KMS-11 (cell line): ENCODE measurements at regions not wholly inside any gene's neighbourhood (a gene's known extent, or its start where the extent isn't known, plus 50 kb on each side); places are given as distances from the start of the nearest gene placed in this dataset.

Experiments
- H2AFZ ChIP-seq: fragments of 200-600 bp; sonication (generic); 2 replicates; pipeline ENCODE4 v1.6.1; 2016; ENCODE audit warnings: antibody characterized with exemption, mixed run types, low read depth
- H3K27ac ChIP-seq: fragments of 200-600 bp; sonication (generic); 2 replicates; pipeline ENCODE4 v1.6.1; 2016; ENCODE audit warnings: mild to moderate bottlenecking, mixed run types
- H3K27me3 ChIP-seq: fragments of 200-600 bp; sonication (generic); 2 replicates; pipeline ENCODE4 v1.6.1; 2017; ENCODE audit warnings: mild to moderate bottlenecking, low read depth, mixed run types, moderate library complexity; ENCODE audit not compliant: insufficient read depth
- H3K36me3 ChIP-seq: fragments of 200-600 bp; sonication (generic); 2 replicates; pipeline ENCODE4 v1.6.1; 2017; ENCODE audit warnings: mild to moderate bottlenecking, mixed run types; ENCODE audit not compliant: insufficient read depth
- H3K4me1 ChIP-seq: fragments of 200-600 bp; sonication (generic); 2 replicates; pipeline ENCODE4 v1.6.1; 2016; ENCODE audit warnings: mild to moderate bottlenecking, low read depth, mixed run types; ENCODE audit not compliant: poor library complexity, severe bottlenecking
- H3K4me2 ChIP-seq: fragments of 200-600 bp; sonication (generic); 2 replicates; pipeline ENCODE4 v1.7.0; 2016; ENCODE audit warnings: mild to moderate bottlenecking, mixed run types
- H3K4me3 ChIP-seq: fragments of 200-600 bp; sonication (generic); IDR thresholded peaks from 2 replicates; pipeline ENCODE4 v1.6.1; 2017; ENCODE audit warnings: low read depth, low read length, mixed read lengths; ENCODE audit not compliant: insufficient read depth
- H3K79me2 ChIP-seq: fragments of 200-600 bp; sonication (generic); 2 replicates; pipeline ENCODE4 v1.6.1; 2016; ENCODE audit warnings: low read depth, mixed run types; ENCODE audit not compliant: insufficient read depth
- H3K9ac ChIP-seq: fragments of 200-600 bp; sonication (generic); 2 replicates; pipeline ENCODE4 v1.6.1; 2016; ENCODE audit warnings: mild to moderate bottlenecking, mixed run types
- H4K20me1 ChIP-seq: fragments of 200-600 bp; sonication (generic); 2 replicates; pipeline ENCODE4 v1.6.1; 2016; ENCODE audit warnings: mild to moderate bottlenecking, mixed run types; ENCODE audit not compliant: insufficient read depth
- TF ChIP-seq, protein P1 (sequence below): fragments of 200-600 bp; sonication (generic); conservative IDR thresholded peaks from 2 replicates; pipeline ENCODE4 v1.6.1; 2017; ENCODE audit warnings: low read depth, mild to moderate bottlenecking, antibody characterized with exemption, low read length, moderate library complexity, mixed read lengths

DNA sequence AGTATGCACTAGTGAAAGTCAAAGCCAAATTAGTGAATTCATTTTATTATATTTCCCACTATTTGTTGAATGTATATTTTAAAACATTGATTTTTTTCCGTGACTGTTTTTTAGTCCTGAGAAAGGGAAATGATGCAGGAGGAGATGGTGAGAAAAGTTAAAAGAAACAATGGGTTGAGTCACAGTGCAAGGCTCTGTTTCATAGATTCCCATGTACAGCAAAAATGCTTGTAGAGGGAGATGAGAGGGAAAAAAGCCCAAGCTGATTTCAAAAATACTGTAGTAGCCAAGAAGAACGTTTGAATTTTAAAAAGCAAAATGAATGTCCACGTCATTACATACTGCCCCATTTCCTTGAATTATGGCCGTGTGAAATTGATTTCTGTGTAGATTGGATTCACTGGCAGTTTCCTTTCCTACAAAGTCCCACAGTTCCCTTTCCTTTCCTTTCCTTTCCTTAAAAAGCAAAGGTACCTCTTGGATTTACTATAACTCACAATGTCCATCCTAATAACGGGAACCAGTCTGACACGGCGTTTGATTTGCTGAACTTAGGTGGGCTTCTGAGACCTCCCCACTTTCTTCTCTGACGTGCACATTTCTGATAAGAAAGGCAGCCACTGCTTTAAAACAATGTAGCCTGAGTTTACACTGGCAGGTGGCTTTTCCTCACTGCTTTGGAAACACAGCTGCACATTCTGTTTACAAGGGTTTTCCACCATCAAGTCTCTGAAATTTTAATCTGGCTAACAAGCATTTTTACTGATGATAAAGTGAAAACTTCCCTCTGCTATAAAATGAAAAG is 63.7 kb downstream of the SPCS3 start:
- no peaks in the 10 kb centered on the region for H4K20me1 ChIP-seq
- H3K27me3 ChIP-seq: no peaks in the 10 kb centered on the region
- no peaks in the 10 kb centered on the region for H3K4me1 ChIP-seq
- no peaks in the 10 kb centered on the region for H3K79me2 ChIP-seq
- H3K4me3 ChIP-seq: no peak overlapping the region
- no peaks in the 10 kb centered on the region for H3K36me3 ChIP-seq
- no peak overlapping the region for H2AFZ ChIP-seq
- no peak overlapping the region for H3K27ac ChIP-seq
- no peak overlapping the region for H3K4me2 ChIP-seq
- TF ChIP-seq, protein P1, sequence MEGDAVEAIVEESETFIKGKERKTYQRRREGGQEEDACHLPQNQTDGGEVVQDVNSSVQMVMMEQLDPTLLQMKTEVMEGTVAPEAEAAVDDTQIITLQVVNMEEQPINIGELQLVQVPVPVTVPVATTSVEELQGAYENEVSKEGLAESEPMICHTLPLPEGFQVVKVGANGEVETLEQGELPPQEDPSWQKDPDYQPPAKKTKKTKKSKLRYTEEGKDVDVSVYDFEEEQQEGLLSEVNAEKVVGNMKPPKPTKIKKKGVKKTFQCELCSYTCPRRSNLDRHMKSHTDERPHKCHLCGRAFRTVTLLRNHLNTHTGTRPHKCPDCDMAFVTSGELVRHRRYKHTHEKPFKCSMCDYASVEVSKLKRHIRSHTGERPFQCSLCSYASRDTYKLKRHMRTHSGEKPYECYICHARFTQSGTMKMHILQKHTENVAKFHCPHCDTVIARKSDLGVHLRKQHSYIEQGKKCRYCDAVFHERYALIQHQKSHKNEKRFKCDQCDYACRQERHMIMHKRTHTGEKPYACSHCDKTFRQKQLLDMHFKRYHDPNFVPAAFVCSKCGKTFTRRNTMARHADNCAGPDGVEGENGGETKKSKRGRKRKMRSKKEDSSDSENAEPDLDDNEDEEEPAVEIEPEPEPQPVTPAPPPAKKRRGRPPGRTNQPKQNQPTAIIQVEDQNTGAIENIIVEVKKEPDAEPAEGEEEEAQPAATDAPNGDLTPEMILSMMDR: no peak
- H3K9ac ChIP-seq: no peak overlapping the region

DNA sequence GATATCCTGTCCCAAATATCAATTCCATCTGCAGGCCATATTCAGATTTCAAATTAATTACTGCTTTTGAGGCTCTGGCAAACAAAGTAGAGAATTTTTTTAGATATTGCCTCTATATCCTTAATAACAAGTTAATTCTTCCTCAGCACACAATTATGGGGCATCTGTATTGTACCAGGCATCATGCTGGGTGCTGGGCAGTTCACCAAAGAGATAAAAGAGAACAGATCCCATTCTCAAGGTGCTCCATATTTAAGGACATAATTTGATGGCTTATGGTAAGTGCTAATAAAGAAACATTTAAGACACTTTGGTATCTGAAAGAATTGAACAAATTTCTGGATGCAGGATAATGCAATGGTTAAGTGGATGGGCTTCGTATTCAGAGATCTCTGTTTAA is 65.8 kb downstream of the SPCS3 start:
- Histone ChIP-seq H3K36me3 (no peaks in the 10 kb centered on the region), H3K4me2 (no peak overlapping the region), H3K9ac (no peak overlapping the region), H3K4me3 (no peak overlapping the region), H3K27ac (no peak overlapping the region), H3K4me1 (no peaks in the 10 kb centered on the region), H4K20me1 (no peaks in the 10 kb centered on the region), H2AFZ (no peak overlapping the region), H3K27me3 (no peaks in the 10 kb centered on the region), H3K79me2 (no peaks in the 10 kb centered on the region)
- TF ChIP-seq, protein P1: no peak

DNA sequence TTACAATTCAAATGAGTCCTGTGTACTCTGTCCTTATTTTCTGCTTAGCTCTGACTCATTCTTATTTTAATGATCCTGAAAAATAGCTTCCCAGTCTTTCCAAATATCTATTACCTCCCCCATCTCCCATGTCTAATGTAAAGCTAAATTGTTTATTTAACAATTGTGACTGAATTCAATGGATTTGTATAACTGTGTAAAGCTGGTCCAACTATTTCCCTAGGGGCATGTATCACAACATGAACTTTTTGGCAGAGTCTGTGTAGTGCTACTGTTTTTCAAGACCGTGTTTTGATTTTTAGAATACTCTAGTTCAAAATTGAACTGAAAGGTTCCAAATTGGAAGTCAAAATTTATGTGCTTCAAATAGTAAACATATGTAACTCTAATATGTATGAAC is 67.8 kb downstream of the SPCS3 start:
- Histone ChIP-seq H3K4me3 (no peak overlapping the region), H3K4me2 (no peak overlapping the region), H2AFZ (no peak overlapping the region), H3K36me3 (no peaks in the 10 kb centered on the region), H3K9ac (no peak overlapping the region), H3K4me1 (no peaks in the 10 kb centered on the region), H4K20me1 (no peaks in the 10 kb centered on the region), H3K27ac (no peak overlapping the region), H3K79me2 (no peaks in the 10 kb centered on the region), H3K27me3 (no peaks in the 10 kb centered on the region)
- TF ChIP-seq, protein P1: no peak

DNA sequence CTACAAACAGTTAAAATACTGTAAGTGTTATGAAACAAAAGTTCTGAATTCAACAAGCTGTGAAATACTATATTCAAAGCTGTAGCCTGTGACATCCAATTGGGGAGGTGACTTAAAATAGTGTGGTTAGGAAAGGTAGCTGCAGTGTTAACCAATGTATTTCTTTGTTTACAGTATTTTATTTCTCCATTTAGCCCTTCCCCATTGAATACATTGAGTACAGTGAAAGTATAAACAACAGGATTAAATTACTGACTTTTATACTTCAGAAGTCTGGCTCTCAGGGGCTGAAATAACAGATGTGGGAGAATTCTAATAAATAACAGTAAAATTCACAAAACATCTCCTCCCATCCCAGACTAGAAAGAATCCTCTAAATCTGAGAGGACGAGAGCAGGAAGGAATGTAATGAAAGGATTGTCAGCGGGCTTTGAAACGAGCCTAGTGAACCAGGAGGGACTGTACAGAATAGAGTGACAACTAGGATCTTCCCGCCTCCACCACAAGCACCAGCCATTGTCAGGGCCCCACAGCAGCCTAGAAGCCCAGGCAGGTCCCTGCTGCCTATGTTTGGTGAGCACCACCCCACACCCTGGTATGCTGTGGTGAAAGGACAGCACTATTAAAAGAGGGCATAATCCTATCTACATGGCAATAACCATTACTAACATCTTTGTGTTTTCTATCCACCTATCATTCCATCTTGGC is 73.7 kb downstream of the SPCS3 start:
- Histone ChIP-seq H3K27me3 (no peaks in the 10 kb centered on the region; the same call in 1 of the 2 replicates), H2AFZ (no peak overlapping the region), H4K20me1 (no peaks in the 10 kb centered on the region)

More for the DNA sequence above, 73.7 kb downstream of the SPCS3 start:
- Histone ChIP-seq H3K9ac (no peak overlapping the region), H3K4me3 (no peak overlapping the region), H3K36me3 (no peaks in the 10 kb centered on the region), H3K27ac (no peak overlapping the region), H3K4me2 (no peak overlapping the region), H3K4me1 (no peaks in the 10 kb centered on the region), H3K79me2 (no peaks in the 10 kb centered on the region)
- TF ChIP-seq, protein P1: no peak
